Colonic mucosa (tissue), 4 donors: ENCODE measurements at regions not wholly inside any gene's neighbourhood (a gene's known extent, or its start where the extent isn't known, plus 50 kb on each side); places are given as distances from the start of the nearest gene placed in this dataset.
A peak's percentile ranks its signal among the peaks of the same experiment; 100 is the strongest.

ENCODE experiments used
- DNase-seq: peaks from one replicate; pipeline ENCODE4 v3.0.0-alpha.2; 2020
- H3K27ac ChIP-seq: fragments of 200-600 bp; one replicate; pipeline ENCODE4 v1.8.0; 2021
- H3K27me3 ChIP-seq: fragments of 200-600 bp; one replicate; pipeline ENCODE4 v1.8.0; 2021
- H3K36me3 ChIP-seq: fragments of 200-600 bp; one replicate; pipeline ENCODE4 v1.8.0; 2021
- H3K4me1 ChIP-seq: fragments of 200-600 bp; one replicate; pipeline ENCODE4 v1.8.0; 2021; ENCODE audit warnings: mild to moderate bottlenecking
- H3K4me3 ChIP-seq: fragments of 200-600 bp; one replicate; pipeline ENCODE4 v1.8.0; 2021
- H3K9ac ChIP-seq, 2 donors: one replicate each; pipeline ENCODE4 v1.7.0; 2013; ENCODE audit warnings: control low read depth in 2 of 2, low read depth in 2 of 2, low read length in 2 of 2
- H3K9me3 ChIP-seq: fragments of 200-600 bp; one replicate; pipeline ENCODE4 v1.8.0; 2021
- intact Hi-C: fragments of 100-400 bp; cut with DNase I; formaldehyde crosslinking; loops from one replicate; pipeline ENCODE4 v1.14.1; 2022
- TF ChIP-seq, protein P1 (sequence below): fragments of 200-600 bp; IDR thresholded peaks from one replicate; pipeline ENCODE4 v1.8.0; 2022; ENCODE audit warnings: antibody characterized with exemption, mild to moderate bottlenecking
- donor health status: healthy.
- donor health status: DM: no; HTN: no; CAD: no.
- donor health status: DM: no; HTN: no; CAD: no.

DNA sequence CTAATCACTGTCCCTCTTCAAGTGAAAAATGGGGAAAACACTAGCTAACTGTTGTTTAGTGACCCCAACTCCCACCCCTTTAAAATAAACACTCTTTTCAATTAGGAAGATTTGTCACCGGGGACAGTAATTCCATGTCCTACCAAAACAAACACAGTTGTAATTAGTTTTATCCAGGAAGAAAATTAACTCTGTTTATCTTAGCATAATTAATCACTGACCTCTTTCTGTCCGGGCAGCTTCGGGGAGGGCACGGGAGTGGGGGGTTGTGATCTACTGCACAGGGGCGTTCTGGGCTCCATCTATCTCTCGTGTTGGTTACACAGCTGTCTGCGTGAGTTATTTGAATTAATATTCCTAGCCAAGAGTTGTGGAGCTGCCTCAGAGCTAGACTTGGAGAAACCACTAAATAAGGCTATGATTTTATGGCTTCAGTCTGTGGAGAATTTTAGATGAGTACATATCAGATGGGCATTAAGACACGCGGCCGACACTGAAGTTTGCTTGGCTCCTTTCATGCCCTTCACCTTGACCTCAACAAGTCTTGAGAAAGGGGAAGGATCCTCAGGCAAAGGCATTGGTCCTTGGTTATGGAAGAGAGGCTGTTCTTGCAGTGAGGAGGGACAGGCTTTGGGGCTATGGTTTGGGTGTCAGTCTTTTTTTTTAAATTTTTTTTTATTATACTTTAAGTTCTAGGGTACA is 102.0 kb upstream of the TRABD2B start:
- Histone ChIP-seq H3K27ac (no peak overlapping the region), H3K36me3 (no peaks in the 10 kb centered on the region), H3K4me3 (no peak overlapping the region), H3K27me3 (no peaks in the 10 kb centered on the region), H3K9me3 (no peaks in the 10 kb centered on the region), H3K9ac (no peak overlapping the region), H3K4me1 (no peaks in the 10 kb centered on the region)
- no peak for DNase-seq
- intact Hi-C loops, result no loop called here
- TF ChIP-seq, protein P1, sequence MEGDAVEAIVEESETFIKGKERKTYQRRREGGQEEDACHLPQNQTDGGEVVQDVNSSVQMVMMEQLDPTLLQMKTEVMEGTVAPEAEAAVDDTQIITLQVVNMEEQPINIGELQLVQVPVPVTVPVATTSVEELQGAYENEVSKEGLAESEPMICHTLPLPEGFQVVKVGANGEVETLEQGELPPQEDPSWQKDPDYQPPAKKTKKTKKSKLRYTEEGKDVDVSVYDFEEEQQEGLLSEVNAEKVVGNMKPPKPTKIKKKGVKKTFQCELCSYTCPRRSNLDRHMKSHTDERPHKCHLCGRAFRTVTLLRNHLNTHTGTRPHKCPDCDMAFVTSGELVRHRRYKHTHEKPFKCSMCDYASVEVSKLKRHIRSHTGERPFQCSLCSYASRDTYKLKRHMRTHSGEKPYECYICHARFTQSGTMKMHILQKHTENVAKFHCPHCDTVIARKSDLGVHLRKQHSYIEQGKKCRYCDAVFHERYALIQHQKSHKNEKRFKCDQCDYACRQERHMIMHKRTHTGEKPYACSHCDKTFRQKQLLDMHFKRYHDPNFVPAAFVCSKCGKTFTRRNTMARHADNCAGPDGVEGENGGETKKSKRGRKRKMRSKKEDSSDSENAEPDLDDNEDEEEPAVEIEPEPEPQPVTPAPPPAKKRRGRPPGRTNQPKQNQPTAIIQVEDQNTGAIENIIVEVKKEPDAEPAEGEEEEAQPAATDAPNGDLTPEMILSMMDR, result no peak

- DNase-seq, result peak; percentile 91
- H3K4me1 ChIP-seq, result no peaks in the 10 kb centered on the region
- TF ChIP-seq, protein P1, result peak; percentile 90
- H3K9me3 ChIP-seq, result no peaks in the 10 kb centered on the region
- no peaks in the 10 kb centered on the region for H3K36me3 ChIP-seq
- no peaks in the 10 kb centered on the region for H3K27me3 ChIP-seq
- H3K9ac ChIP-seq, result peak overlapping the region in 1 of 2 donors; percentile 44
- intact Hi-C loops, result no loop called here
- H3K4me3 ChIP-seq, result peak overlapping the region; percentile 9
- H3K27ac ChIP-seq, result no peak overlapping the region
These were observed 96.7 kb upstream of the TRABD2B start for GRCh38 chr1:48093696-48094528.

- H3K9ac ChIP-seq, result no peak overlapping the region
- H3K27ac ChIP-seq, result no peak overlapping the region
- TF ChIP-seq, protein P1, result no peak
- no peak overlapping the region for H3K4me3 ChIP-seq
- H3K9me3 ChIP-seq, result no peaks in the 10 kb centered on the region
- intact Hi-C loops, result no loop called here
- DNase-seq, result peak; percentile 27
- no peaks in the 10 kb centered on the region for H3K36me3 ChIP-seq
- no peaks in the 10 kb centered on the region for H3K27me3 ChIP-seq
- no peaks in the 10 kb centered on the region for H3K4me1 ChIP-seq
These were observed 96.0 kb upstream of the TRABD2B start for GRCh38 chr1:48093147-48093546.

- Histone ChIP-seq H3K27me3 (no peaks in the 10 kb centered on the region), H3K4me3 (no peak overlapping the region), H3K9me3 (no peaks in the 10 kb centered on the region), H3K27ac (no peak overlapping the region), H3K36me3 (no peaks in the 10 kb centered on the region), H3K9ac (no peak overlapping the region), H3K4me1 (no peaks in the 10 kb centered on the region)
- TF ChIP-seq, protein P1, result no peak
- intact Hi-C loops, result no loop called here
- peak; percentile 12 for DNase-seq
These were observed 95.2 kb upstream of the TRABD2B start for GRCh38 chr1:48092401-48092800.

GRCh38 chr1:48089356-48089891 is 92.2 kb upstream of the TRABD2B start:
- no peak for DNase-seq
- Histone ChIP-seq H3K4me3 (no peak overlapping the region), H3K9ac (no peak overlapping the region), H3K36me3 (no peaks in the 10 kb centered on the region), H3K27me3 (no peaks in the 10 kb centered on the region), H3K9me3 (no peaks in the 10 kb centered on the region), H3K27ac (no peak overlapping the region), H3K4me1 (no peaks in the 10 kb centered on the region)
- intact Hi-C loops, result no loop called here
- TF ChIP-seq, protein P1, result no peak
